K562 (cell line): ENCODE measurements at regions not wholly inside any gene's neighbourhood (a gene's known extent, or its start where the extent isn't known, plus 50 kb on each side); places are given as distances from the start of the nearest gene placed in this dataset.

ENCODE experiments used
- ATAC-seq: fragments of 200-7000 bp; cut with Tn5 transposase; 3 replicates; pipeline ENCODE4 v1.9.1; 2020; ENCODE audit warnings: moderate library complexity
- BruUV-seq: library from RNA; stranded (reverse); fragments of 400-500 nt; replicated peaks from 2 replicates; lab custom pipeline; 2021; lab: Mats Ljungman, UMichigan
- CTCF ChIA-PET: fragments of 300-600 bp; formaldehyde crosslinking; extraction: SDS; loops from one replicate; lab custom pipeline; 2021; ENCODE audit warnings: low intra/inter-chr PET ratio; lab: Yijun Ruan, JAX
- POLR2A ChIA-PET: fragments of 300-600, 350-650 bp; sonication (Branson Sonifier 250); formaldehyde crosslinking; extraction: SDS; loops from one replicate; lab custom pipeline; 2021; ENCODE audit warnings: antibody characterized with exemption, inconsistent platforms; lab: Yijun Ruan, JAX
- DNase-seq, 4 experiments: peaks; one replicate each; pipeline versions ENCODE4 v3.0.0 to v3.0.0-alpha.2; 2011 to 2018; ENCODE audit warnings: low spot score in 3 of 4, mixed read lengths in 3 of 4; ENCODE audit errors: extremely low read depth in 1 of 4
- FAIRE-seq: peaks from 2 replicates; lab custom pipeline; 2011; peaks lifted over from hg19 to GRCh38; lab: Jason Lieb, UNC
- H2AFZ ChIP-seq: 2 replicates; pipeline ENCODE4 v1.6.0; 2011; ENCODE audit warnings: low read depth, low read length, control low read depth, inconsistent platforms
- H3K27ac ChIP-seq: fragments of 200-600 bp; 3 replicates; pipeline ENCODE4 v1.8.0; 2011; ENCODE audit warnings: low read depth, mild to moderate bottlenecking, control low read depth, inconsistent platforms, low read length, moderate library complexity, mixed read lengths; ENCODE audit errors: extremely low read depth
- H3K27me3 ChIP-seq, 2 experiments: fragments of 300-600 bp in 1 of 2; 2 replicates in 1 of 2; 3 replicates in 1 of 2; pipeline versions ENCODE4 v1.6.0 to v1.8.0; 2011; ENCODE audit warnings: inconsistent platforms in 2 of 2, low read length in 2 of 2, mild to moderate bottlenecking in 1 of 2, mixed read lengths in 1 of 2, moderate library complexity in 1 of 2; ENCODE audit not compliant: control insufficient read depth in 2 of 2, insufficient read depth in 2 of 2
- H3K36me3 ChIP-seq: fragments of 300-600 bp; 3 replicates; pipeline ENCODE4 v1.8.0; 2011; ENCODE audit warnings: mild to moderate bottlenecking, low read length, inconsistent platforms; ENCODE audit not compliant: control insufficient read depth, insufficient read depth
- H3K4me1 ChIP-seq, 2 experiments: fragments of 200-600 bp in 1 of 2; replicated peaks in 1 of 2; 2 replicates in 1 of 2; 3 replicates in 1 of 2; pipeline versions ENCODE4 v1.5.1 to v1.8.0; 2011; ENCODE audit warnings: inconsistent platforms in 2 of 2, low read length in 2 of 2, mild to moderate bottlenecking in 1 of 2, mixed read lengths in 1 of 2, moderate library complexity in 1 of 2; ENCODE audit not compliant: control insufficient read depth in 2 of 2, insufficient read depth in 2 of 2
- H3K4me2 ChIP-seq: 2 replicates; pipeline ENCODE4 v1.6.1; 2011; ENCODE audit warnings: low read length, control low read depth, inconsistent platforms, mixed read lengths; ENCODE audit not compliant: insufficient read depth
- H3K4me3 ChIP-seq: fragments of 200-600 bp; sonication (generic), shearing (Covaris generic); 2 replicates; pipeline ENCODE4 v1.5.1; 2016; ENCODE audit warnings: control low read depth, inconsistent platforms
- H3K79me2 ChIP-seq: fragments of 200-600 bp; 3 replicates; pipeline ENCODE4 v1.8.0; 2011; ENCODE audit warnings: low read length, inconsistent platforms; ENCODE audit not compliant: control insufficient read depth, insufficient read depth
- H3K9ac ChIP-seq, 2 experiments: 2 replicates each; pipeline versions ENCODE4 v1.6.0 to v1.6.1; 2011; ENCODE audit warnings: low read depth in 2 of 2, low read length in 2 of 2, control low read depth in 1 of 2, inconsistent platforms in 1 of 2, mild to moderate bottlenecking in 1 of 2, mixed read lengths in 1 of 2; ENCODE audit not compliant: insufficient read depth in 1 of 2
- H3K9me1 ChIP-seq: one replicate; pipeline ENCODE4 v1.6.0; 2011; ENCODE audit warnings: inconsistent platforms, mild to moderate bottlenecking, low read length, moderate library complexity; ENCODE audit not compliant: control insufficient read depth, insufficient read depth
- H3K9me3 ChIP-seq: replicated peaks from 2 replicates; pipeline ENCODE4 v1.5.1; 2011; ENCODE audit warnings: low read depth, low read length, inconsistent platforms; ENCODE audit not compliant: control insufficient read depth, insufficient read depth
- H4K20me1 ChIP-seq: replicated peaks from 2 replicates; pipeline ENCODE4 v1.6.1; 2011; ENCODE audit warnings: low read length, inconsistent platforms, mixed read lengths; ENCODE audit not compliant: control insufficient read depth, insufficient read depth
- ARID1B ChIP-seq: fragments of 450-650 bp; IDR thresholded peaks from 2 replicates; pipeline ENCODE4 v1.6.1; 2016; ENCODE audit warnings: antibody characterized with exemption, mild to moderate bottlenecking, inconsistent platforms
- BCL6 ChIP-seq: fragments of 250-450 bp; sonication (Bioruptor Pico); IDR thresholded peaks from 2 replicates; pipeline ENCODE4 v1.4.0; 2020
- CBX2 ChIP-seq: fragments of 200-600 bp; sonication (generic); IDR thresholded peaks from one replicate; pipeline ENCODE4 v1.6.1; 2012; ENCODE audit warnings: mild to moderate bottlenecking, low read length, inconsistent platforms; ENCODE audit not compliant: insufficient read depth, poor library complexity, severe bottlenecking
- FUS ChIP-seq: fragments of 200-400 bp; formaldehyde crosslinking; optimal IDR thresholded peaks from 2 replicates; pipeline ENCODE3; 2017; ENCODE audit warnings: low read depth, low read length
- GABPB1 ChIP-seq: sonication (generic); formaldehyde crosslinking; IDR thresholded peaks from 2 replicates; pipeline ENCODE4 v1.8.0; 2022; ENCODE audit warnings: mild to moderate bottlenecking, missing genetic modification reagents
- POLR2G ChIP-seq: fragments of 200-400 bp; formaldehyde crosslinking; IDR thresholded peaks from 2 replicates; pipeline ENCODE4 v1.6.1; 2017; ENCODE audit warnings: low read depth, mild to moderate bottlenecking, antibody characterized with exemption, low read length, moderate library complexity
- RBM14 ChIP-seq: fragments of 200-400 bp; formaldehyde crosslinking; IDR thresholded peaks from 2 replicates; pipeline ENCODE4 v1.6.1; 2018; ENCODE audit warnings: low read depth, mild to moderate bottlenecking, low read length, moderate library complexity, borderline replicate concordance; ENCODE audit not compliant: insufficient read depth
- SIN3A ChIP-seq, 2 experiments: fragments of 150-350 bp in 1 of 2; IDR thresholded peaks; 2 replicates each; pipeline ENCODE4 v1.6.1; 2011 to 2016; ENCODE audit warnings: borderline replicate concordance in 2 of 2, low read depth in 2 of 2, low read length in 2 of 2, mild to moderate bottlenecking in 2 of 2, moderate library complexity in 2 of 2; ENCODE audit not compliant: control insufficient read depth in 1 of 2
- TARDBP ChIP-seq: fragments of 450-650 bp; IDR thresholded peaks from 2 replicates; pipeline ENCODE4 v1.6.1; 2016
- WHSC1 ChIP-seq: IDR thresholded peaks from one replicate; pipeline ENCODE4 v1.6.1; 2012; ENCODE audit warnings: low read length, control low read depth, inconsistent platforms
- ZC3H11A ChIP-seq: IDR thresholded peaks from 2 replicates; pipeline ENCODE4 v1.6.1; 2012; ENCODE audit warnings: low read depth, low read length, improper control_type of control experiment
- ZNF12 ChIP-seq: sonication (generic); formaldehyde crosslinking; IDR thresholded peaks from 2 replicates; pipeline ENCODE4 v1.4.0; 2020; ENCODE audit warnings: mild to moderate bottlenecking, missing genetic modification reagents
- ZNF699 ChIP-seq: fragments of 250-450 bp; sonication (Bioruptor Pico); IDR thresholded peaks from 2 replicates; pipeline ENCODE4 v1.8.0; 2021; ENCODE audit warnings: mild to moderate bottlenecking, moderate library complexity; ENCODE audit not compliant: insufficient replicate concordance
- WGBS: fragments of 100-300 bp; shearing (Covaris generic); methylation state at CpG from one replicate; pipeline ENCODE4 v1.1.6; 2016; ENCODE audit warnings: low coverage, mixed read lengths; ENCODE audit not compliant: insufficient coverage; ENCODE audit errors: missing lambda C conversion rate; 5-methylcytosine and 5-hydroxymethylcytosine counted together
- in situ Hi-C: fragments of 300-500 bp; cut with MboI; formaldehyde crosslinking; loops from 4 replicates; pipeline ENCODE4 v1.15.0; 2018; ENCODE audit warnings: inconsistent platforms, mixed read lengths
- intact Hi-C: fragments of 100-400 bp; cut with micrococcal nuclease; formaldehyde crosslinking; loops from 2 replicates; pipeline ENCODE4 v1.14.2; 2022
- TF ChIP-seq, protein P1 (sequence below): fragments of 200-800 bp; sonication (Bioruptor generic); IDR thresholded peaks from 2 replicates; pipeline ENCODE4 v1.6.1; 2017; ENCODE audit warnings: missing genetic modification characterization, missing compliant biosample characterization
- TF ChIP-seq, protein P2 (sequence below): sonication (generic); formaldehyde crosslinking; IDR thresholded peaks from 2 replicates; pipeline ENCODE4 v1.5.0; 2020; ENCODE audit warnings: missing genetic modification reagents
- TF ChIP-seq, protein P3 (sequence below): fragments of 250-450 bp; sonication (Bioruptor Pico); IDR thresholded peaks from 2 replicates; pipeline ENCODE4 v1.4.0; 2020; ENCODE audit warnings: mild to moderate bottlenecking, moderate library complexity, borderline replicate concordance

DNA sequence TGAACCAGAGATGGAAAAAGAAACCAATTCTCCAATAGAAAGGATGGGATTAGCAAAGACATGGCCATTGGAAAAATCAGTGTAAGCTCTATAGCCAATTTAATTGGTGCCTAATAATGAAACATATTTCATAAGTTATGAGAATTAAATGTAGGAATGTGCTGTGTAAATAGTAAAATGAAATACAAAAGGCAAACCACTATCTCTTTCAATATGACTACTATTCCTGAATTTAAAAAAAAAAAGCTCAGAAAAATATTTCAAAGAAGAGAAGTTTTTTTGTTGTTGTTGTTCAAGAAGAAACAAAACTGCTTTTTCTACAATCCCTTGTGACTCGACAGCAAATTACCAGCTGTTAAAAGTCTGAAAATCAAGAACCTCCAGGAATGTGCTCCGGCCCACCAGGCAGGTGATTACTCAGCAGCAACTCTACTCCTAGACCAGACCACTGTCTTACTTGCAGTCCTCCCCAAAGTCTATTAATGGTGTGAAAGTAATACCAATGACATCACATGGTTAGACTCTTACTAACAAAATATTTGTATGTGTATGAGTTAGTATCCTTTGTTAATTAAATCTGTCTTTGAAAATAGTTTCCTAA lies 362.4 kb downstream of the KCTD12 start (continued):
- TF ChIP-seq, protein P1, sequence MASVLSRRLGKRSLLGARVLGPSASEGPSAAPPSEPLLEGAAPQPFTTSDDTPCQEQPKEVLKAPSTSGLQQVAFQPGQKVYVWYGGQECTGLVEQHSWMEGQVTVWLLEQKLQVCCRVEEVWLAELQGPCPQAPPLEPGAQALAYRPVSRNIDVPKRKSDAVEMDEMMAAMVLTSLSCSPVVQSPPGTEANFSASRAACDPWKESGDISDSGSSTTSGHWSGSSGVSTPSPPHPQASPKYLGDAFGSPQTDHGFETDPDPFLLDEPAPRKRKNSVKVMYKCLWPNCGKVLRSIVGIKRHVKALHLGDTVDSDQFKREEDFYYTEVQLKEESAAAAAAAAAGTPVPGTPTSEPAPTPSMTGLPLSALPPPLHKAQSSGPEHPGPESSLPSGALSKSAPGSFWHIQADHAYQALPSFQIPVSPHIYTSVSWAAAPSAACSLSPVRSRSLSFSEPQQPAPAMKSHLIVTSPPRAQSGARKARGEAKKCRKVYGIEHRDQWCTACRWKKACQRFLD (CRISPR knock-in tag) = no peak
- TF ChIP-seq BCL6 (CRISPR knock-in tag) (no peak), CBX2 (no peak), TARDBP (no peak), FUS (no peak), WHSC1 (no peak)
- TF ChIP-seq, protein P2, sequence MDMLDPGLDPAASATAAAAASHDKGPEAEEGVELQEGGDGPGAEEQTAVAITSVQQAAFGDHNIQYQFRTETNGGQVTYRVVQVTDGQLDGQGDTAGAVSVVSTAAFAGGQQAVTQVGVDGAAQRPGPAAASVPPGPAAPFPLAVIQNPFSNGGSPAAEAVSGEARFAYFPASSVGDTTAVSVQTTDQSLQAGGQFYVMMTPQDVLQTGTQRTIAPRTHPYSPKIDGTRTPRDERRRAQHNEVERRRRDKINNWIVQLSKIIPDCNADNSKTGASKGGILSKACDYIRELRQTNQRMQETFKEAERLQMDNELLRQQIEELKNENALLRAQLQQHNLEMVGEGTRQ = no peak

DNA sequence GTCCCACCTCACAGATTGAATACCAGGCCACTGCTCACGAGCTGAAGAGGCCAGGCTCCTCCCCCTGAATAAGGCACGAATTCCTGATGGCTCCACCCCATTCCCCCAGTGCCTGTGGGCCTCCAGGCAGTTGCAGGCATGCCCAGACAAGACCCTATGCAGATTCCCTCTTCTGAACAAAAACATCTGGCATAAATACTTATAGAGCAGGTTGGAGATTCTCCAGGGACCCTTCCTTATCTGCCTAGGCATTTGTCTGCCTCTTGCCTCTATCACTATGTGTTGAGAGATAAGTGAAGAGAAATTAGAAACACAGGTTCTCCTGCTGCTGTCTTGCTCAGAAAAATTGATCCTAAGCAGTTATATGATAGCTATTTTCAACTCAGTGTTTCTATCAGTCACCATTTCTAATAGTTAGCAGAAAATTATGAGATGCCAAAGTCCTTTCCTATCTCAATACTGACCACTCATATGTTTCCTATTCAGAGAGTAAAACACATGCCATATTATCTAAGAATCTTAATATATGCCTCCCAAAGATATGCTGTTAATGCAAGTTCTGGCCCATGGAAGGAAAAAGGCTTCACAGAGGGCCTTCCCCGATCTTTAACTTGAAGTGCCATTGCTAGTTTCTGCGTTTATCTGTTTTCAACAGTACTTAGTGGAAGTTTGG lies 364.0 kb downstream of the KCTD12 start:
- DNase-seq (peak in 1 of 4 experiments; percentile 0), FAIRE-seq (no peak), ATAC-seq (no peak)
- no peaks in the 10 kb centered on the region for H4K20me1 ChIP-seq
- H3K27ac ChIP-seq = no peak overlapping the region
- CTCF ChIA-PET = interaction anchor here (0.6 kb wide), 1 partner anchor 1037 kb away, joined by 3 read pairs; no protein-coding TSS in a partner anchor
- POLR2A ChIA-PET = no interaction called here
- WGBS = 0% methylated on average over 4 of the region's 4 CpGs
- no peaks in the 10 kb centered on the region for H3K79me2 ChIP-seq
- H3K4me3 ChIP-seq = no peak overlapping the region
- intact Hi-C loops = no loop called here
- no peak overlapping the region for H3K4me2 ChIP-seq
- in situ Hi-C loops = no loop called here
- H3K9me1 ChIP-seq = no peaks in the 10 kb centered on the region
- no peaks in the 10 kb centered on the region for H3K36me3 ChIP-seq
- H3K9ac ChIP-seq = no peak overlapping the region
- no peaks in the 10 kb centered on the region for H3K4me1 ChIP-seq
- H3K27me3 ChIP-seq = no peaks in the 10 kb centered on the region
- no peak overlapping the region for H2AFZ ChIP-seq
- BruUV-seq = no TSS peak
- H3K9me3 ChIP-seq = no peaks in the 10 kb centered on the region
- TF ChIP-seq ZNF12 (CRISPR knock-in tag) (no peak), ZNF699 (no peak), GABPB1 (no peak), ZC3H11A (no peak), ARID1B (no peak), RBM14 (no peak), POLR2G (no peak), SIN3A (IDR thresholded peaks at IDR 0.05; ENCODE audit: borderline replicate concordance in 2 of 2, control insufficient read depth in 1 of 2, low read depth in 2 of 2, low read length in 2 of 2) (no peak)
- TF ChIP-seq, protein P3, sequence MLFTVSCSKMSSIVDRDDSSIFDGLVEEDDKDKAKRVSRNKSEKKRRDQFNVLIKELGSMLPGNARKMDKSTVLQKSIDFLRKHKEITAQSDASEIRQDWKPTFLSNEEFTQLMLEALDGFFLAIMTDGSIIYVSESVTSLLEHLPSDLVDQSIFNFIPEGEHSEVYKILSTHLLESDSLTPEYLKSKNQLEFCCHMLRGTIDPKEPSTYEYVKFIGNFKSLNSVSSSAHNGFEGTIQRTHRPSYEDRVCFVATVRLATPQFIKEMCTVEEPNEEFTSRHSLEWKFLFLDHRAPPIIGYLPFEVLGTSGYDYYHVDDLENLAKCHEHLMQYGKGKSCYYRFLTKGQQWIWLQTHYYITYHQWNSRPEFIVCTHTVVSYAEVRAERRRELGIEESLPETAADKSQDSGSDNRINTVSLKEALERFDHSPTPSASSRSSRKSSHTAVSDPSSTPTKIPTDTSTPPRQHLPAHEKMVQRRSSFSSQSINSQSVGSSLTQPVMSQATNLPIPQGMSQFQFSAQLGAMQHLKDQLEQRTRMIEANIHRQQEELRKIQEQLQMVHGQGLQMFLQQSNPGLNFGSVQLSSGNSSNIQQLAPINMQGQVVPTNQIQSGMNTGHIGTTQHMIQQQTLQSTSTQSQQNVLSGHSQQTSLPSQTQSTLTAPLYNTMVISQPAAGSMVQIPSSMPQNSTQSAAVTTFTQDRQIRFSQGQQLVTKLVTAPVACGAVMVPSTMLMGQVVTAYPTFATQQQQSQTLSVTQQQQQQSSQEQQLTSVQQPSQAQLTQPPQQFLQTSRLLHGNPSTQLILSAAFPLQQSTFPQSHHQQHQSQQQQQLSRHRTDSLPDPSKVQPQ = no peak
